ENCODE measurements at regions not wholly inside any gene's neighbourhood (a gene's known extent, or its start where the extent isn't known, plus 50 kb on each side); places are given as distances from the start of the nearest gene placed in this dataset.
"Not testable (repeated sequence)": the region's sequence is repeated elsewhere in the genome, so short reads cannot be mapped to it uniquely, and the experiment has no call there.

DNA sequence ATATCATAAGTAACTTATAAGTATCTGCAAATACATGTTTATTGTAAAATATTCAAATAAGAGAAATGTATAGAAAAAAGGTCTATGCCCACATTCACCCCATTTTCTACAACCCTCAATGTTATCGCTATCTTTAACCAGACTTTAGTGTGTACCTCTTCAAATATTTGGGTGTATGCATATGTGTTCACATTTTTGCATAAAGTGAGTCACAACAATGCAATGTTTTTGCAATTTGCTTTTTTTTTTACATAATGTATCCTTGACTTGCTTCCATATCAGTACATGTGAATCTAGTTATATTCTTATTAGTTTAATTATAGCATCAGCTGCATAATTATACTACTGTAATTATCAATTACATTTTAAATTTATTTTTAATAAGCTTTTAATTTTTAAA lies 117.3 kb upstream of the LYSMD4 start:
- Histone ChIP-seq H3K36me3 (no peaks in the 10 kb centered on the region), H3K4me3 (no peak overlapping the region), H3K9me3 (no peaks in the 10 kb centered on the region), H3K27me3 (no peaks in the 10 kb centered on the region)
- no peak for DNase-seq

GRCh38 chr15:99845009-99845408 lies 111.8 kb upstream of the LYSMD4 start:
- no peaks in the 10 kb centered on the region for H3K36me3 ChIP-seq
- H3K4me3 ChIP-seq = no peak overlapping the region
- H3K27me3 ChIP-seq = no peaks in the 10 kb centered on the region
- H3K9me3 ChIP-seq = no peaks in the 10 kb centered on the region
- DNase-seq = no peak

DNA sequence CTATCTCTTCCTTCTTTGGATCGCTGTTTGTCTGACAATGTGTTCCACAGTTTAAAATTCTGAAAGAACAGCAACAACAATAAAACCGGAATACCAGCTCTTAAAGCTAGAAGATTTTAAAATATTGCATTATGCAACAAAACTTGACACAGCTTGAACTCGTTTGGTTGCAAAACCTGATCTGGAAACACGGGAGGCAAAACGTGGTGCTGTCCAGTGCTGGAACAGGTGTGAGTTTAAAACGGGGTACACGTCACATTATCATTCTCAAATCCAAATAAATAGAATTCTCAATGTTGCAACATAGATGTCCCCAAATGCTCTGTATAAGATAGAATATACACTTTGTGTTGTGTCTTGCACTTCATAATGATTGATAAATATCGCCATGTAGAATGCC lies 110.9 kb upstream of the LYSMD4 start:
- no peaks in the 10 kb centered on the region for H3K9me3 ChIP-seq
- no peaks in the 10 kb centered on the region for H3K27me3 ChIP-seq
- no peak for DNase-seq
- H3K4me3 ChIP-seq = no peak overlapping the region
- H3K36me3 ChIP-seq = no peaks in the 10 kb centered on the region

- Histone ChIP-seq H3K4me3 (no peak overlapping the region), H3K9me3 (no peaks in the 10 kb centered on the region), H3K36me3 (no peaks in the 10 kb centered on the region), H3K27me3 (no peaks in the 10 kb centered on the region)
- DNase-seq = no peak
These were observed 108.8 kb upstream of the LYSMD4 start for GRCh38 chr15:99842071-99842470.

DNA sequence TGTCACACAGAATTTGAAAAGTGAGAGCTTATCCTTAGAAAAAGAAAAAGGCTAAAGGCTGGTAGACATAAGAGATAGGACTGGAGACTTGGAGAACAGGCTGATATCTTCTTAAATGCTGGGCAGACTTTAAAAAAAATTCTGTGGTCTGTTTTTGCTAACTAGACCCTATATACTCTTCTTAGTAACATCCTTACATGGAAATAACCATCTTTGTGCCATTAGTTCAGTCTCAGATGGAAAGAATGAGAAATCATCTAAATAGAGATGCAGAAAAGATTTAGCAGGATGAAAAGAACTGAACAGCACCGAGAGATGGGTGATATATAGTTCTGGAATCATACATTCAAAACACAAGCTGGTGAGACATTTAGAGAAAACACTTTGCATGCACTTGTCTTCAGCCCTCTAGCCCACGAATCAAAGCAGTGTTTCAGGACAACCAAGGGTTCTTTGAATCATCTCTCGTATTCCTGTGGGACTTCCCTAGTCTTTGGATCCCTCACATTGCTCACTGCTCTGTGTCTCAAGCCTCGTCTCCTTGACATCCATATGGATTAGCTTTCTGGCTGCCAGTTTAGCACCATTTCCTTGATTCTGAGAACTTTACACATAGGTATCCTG lies 93.0 kb upstream of the LYSMD4 start:
- H3K36me3 ChIP-seq = no peaks in the 10 kb centered on the region; the same call in 1 of the 2 replicates
- no peak for DNase-seq
- H3K9me3 ChIP-seq = no peaks in the 10 kb centered on the region; the same call in 1 of the 2 replicates
- no peaks in the 10 kb centered on the region for H3K27me3 ChIP-seq
- H3K4me3 ChIP-seq = no peak overlapping the region

DNA sequence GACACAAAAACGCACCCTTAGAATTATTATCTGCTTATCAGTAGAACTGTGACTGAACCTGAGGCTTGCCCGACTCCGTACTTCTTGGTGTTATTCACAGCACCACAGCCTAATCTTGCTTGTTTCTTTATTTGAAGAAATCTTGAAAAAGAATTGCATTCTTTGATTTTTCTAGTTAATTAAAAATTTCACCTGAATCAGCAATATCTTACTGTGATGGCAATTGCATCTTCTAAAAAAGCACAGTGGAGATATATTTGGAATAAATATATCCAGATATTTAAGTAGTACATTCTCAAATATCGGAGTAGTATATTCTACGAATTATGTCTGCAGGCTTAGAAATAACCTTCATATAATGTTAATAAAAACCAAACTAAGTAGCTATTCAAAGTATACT lies 90.1 kb upstream of the LYSMD4 start:
- Histone ChIP-seq H3K36me3 (no peaks in the 10 kb centered on the region; the same call in 1 of the 2 replicates), H3K9me3 (no peaks in the 10 kb centered on the region), H3K4me3 (no peak overlapping the region), H3K27me3 (no peaks in the 10 kb centered on the region)
- DNase-seq = no peak

DNA sequence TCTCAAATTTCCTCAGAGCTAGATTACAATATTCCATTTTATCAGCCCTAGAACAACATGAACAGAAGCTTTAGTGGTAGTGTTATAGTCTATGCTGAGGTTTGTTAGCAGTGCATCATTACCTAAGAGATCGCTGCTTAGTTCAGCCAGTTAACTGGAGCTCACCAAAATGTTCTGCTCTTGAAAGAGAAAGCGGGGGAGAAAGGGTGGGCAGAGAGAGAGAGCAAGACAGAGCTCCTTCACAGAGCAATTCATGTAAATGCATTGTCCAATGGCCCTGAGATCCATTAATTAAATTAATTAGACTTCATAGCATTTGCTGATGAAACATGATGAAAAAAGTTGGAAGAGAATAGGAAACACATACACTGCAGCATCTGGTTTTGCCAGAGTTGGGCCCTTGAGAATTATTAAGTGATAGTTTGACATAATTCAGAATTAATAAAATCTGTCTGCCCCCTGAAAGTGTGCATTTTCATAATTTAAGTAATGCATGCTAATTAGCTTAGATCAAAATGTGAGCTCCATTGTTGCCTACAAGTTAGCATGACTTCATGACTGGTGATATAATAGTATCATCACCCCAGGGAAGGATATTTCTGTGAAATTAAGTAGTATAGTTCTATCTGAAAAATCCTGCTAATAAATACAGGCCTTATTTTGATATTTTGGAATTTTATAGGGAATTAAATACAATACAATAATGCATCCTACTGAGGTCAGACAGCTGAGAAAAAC lies 86.9 kb upstream of the LYSMD4 start:
- H3K4me3 ChIP-seq = no peak overlapping the region

DNA sequence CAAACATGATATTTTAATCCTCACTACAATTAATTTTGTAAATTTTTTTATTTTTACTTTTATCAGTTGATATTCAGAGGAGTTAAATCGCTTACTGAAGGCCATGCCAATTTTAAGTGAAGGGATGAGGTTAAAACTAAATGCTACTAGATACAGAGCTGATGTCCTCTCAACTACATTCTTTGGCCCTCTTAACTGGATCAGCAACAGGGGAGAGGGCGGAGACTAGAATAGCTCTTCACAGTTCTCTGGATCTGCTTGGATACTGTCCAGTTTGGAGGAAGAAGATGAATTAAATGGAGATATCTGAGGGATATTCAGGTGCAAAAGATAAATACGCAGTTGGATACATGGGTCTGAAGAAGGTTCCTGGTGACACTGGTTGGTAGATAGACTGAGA lies 85.6 kb upstream of the LYSMD4 start:
- Histone ChIP-seq H3K27me3 (no peaks in the 10 kb centered on the region), H3K36me3 (no peaks in the 10 kb centered on the region), H3K9me3 (no peaks in the 10 kb centered on the region), H3K4me3 (no peak overlapping the region)
- no peak for DNase-seq

More for the DNA sequence above, 86.9 kb upstream of the LYSMD4 start:
- Histone ChIP-seq H3K27me3 (no peaks in the 10 kb centered on the region), H3K36me3 (no peaks in the 10 kb centered on the region), H3K9me3 (no peaks in the 10 kb centered on the region)
- DNase-seq = no peak

DNA sequence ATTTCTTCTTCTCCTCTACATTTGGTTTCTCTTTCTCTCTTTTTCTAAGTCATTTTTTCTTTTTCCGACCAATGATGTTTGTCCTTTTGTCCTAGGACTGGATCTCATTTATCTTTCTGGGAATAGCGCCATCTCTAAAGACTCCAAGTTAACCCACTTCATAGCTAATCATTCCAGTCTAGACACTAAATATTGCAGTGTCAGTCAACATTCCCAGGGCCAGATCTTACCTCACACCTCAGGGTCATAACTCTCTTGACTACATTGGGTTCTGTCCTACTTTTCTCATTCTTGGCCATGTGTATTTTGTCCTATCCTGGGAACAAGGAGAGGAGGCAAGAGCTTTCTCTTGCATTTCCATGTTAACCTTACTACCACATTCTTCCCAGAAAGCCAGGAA lies 83.6 kb upstream of the LYSMD4 start:
- H3K9me3 ChIP-seq, H3K36me3 ChIP-seq, DNase-seq, H3K27me3 ChIP-seq, H3K4me3 ChIP-seq: not testable (repeated sequence)

DNA sequence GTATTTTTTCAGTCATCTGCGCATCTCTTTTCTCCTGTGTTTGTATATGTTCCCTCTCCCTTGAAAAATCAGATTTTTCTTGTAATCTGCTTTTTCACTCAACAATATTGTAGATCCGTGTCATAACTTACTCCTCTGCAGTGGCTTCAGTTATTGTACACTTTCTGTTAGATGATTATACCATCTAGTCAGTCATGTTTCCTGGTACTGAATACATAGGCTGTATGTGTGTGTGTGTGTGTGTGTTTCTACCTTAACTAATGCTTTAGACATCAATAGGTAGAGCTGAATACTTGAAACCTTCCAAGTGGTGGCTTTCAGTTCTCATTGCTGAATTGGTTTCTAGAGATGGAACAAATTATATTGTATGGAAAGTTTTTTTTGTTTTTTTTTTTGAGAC lies 77.4 kb upstream of the LYSMD4 start:
- H3K27me3 ChIP-seq, H3K36me3 ChIP-seq, H3K9me3 ChIP-seq, H3K4me3 ChIP-seq, DNase-seq: not testable (repeated sequence)

- not testable (repeated sequence) for H3K4me3 ChIP-seq, DNase-seq, H3K36me3 ChIP-seq, H3K27me3 ChIP-seq, H3K9me3 ChIP-seq
These were observed 66.6 kb upstream of the LYSMD4 start for GRCh38 chr15:99799854-99800250.

GRCh38 chr15:99799182-99799853 lies 66.1 kb upstream of the LYSMD4 start:
- H3K27me3 ChIP-seq, H3K36me3 ChIP-seq, H3K9me3 ChIP-seq, H3K4me3 ChIP-seq: not testable (repeated sequence)
- DNase-seq = peak; percentile 39

- not testable (repeated sequence) for H3K9me3 ChIP-seq, H3K27me3 ChIP-seq, H3K36me3 ChIP-seq, H3K4me3 ChIP-seq, DNase-seq
These were observed 64.0 kb upstream of the LYSMD4 start for GRCh38 chr15:99796940-99797870.

DNA sequence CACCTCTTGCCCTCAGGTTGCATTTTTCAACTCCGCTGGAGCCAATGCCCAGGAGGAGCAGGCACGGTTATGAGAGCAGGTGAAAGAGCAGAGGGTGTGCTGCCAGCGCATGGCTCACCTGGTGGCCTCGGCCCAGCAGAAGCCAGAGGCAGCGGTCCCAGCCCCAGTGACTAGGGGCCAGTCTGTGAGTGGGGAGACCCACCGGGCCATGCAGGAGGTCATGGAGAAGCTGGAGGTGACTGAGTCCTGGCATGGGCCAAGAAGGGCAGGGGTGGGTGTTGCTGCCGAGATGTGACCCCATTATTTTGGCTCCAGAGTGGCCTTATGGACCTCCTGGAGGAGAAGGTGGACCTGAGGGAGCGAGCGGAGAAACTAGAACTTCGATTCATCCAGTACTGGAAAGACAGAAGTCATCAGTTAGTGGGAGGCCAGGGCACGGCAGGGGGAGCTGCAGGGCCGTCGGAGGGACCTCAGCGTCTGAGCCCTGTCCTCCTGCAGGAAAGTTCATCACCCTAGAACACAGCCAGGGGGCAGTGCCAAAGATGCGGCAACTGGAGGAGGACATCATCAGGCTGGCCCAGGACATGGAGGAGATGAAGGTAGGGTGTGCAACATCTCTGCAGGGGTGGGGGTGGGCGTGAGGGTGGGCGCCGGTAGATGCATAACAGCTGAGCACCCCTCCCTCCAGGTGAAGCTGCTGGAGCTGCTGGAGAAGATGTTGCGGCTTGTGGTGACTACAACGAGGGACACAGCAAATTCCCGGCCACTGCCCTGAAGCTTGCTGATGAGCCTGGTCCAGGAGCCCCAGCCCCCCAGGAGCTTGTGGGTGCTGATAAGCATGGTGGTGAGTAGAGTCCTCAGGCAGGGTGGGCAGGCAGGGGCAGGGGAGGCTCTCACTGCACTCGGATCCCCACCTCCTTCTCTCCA lies 58.9 kb upstream of the LYSMD4 start:
- H3K4me3 ChIP-seq, DNase-seq, H3K9me3 ChIP-seq, H3K36me3 ChIP-seq: not testable (repeated sequence)
- H3K27me3 ChIP-seq = peaks cover 21% of the 10 kb centered on the region

DNA sequence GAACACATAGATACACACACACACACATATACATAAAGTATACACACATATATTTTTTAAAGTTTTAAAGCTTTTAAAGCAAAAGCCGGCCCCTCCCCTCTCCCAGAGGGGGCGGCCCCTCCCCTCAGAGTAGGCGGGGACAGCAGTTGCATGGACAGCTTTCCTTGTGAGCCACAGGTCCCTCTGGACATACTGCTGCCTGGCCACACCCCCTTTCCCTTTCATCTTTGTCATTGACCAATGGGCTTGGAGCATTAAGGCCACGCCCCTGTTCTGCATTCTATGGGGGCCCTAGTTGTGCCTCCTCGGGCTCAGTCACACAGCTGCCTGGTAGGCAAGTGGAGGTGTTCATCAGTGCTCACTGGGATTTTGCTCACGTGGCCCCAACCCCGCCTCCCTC lies 57.5 kb upstream of the LYSMD4 start:
- not testable (repeated sequence) for H3K4me3 ChIP-seq, H3K36me3 ChIP-seq, H3K9me3 ChIP-seq
- peak; percentile 27 for DNase-seq
- peaks cover 32% of the 10 kb centered on the region for H3K27me3 ChIP-seq

- H3K9me3 ChIP-seq = no peaks in the 10 kb centered on the region
- no peak overlapping the region for H3K4me3 ChIP-seq
- no peak for DNase-seq
- peaks cover 31% of the 10 kb centered on the region for H3K27me3 ChIP-seq
- H3K36me3 ChIP-seq = no peaks in the 10 kb centered on the region
These were observed 54.9 kb upstream of the LYSMD4 start for GRCh38 chr15:99788156-99788555.
